OCI-LY7 (cell line): ENCODE measurements at regions not wholly inside any gene's neighbourhood (a gene's known extent, or its start where the extent isn't known, plus 50 kb on each side); places are given as distances from the start of the nearest gene placed in this dataset.

Source experiments
- EZH2phosphoT487 ChIP-seq: fragments of 200-600 bp; sonication (generic); IDR thresholded peaks from 2 replicates; pipeline ENCODE4 v1.6.1; 2018; ENCODE audit warnings: low read depth, borderline replicate concordance, mild to moderate bottlenecking, mixed run types, antibody characterized with exemption, low read length, moderate library complexity, mixed read lengths
- TF ChIP-seq, protein P1 (sequence below): fragments of 200-600 bp; sonication (generic); conservative IDR thresholded peaks from 2 replicates; pipeline ENCODE4 v1.5.1; 2014; ENCODE audit warnings: mild to moderate bottlenecking, antibody characterized with exemption, low read length, moderate library complexity, mixed read lengths

DNA sequence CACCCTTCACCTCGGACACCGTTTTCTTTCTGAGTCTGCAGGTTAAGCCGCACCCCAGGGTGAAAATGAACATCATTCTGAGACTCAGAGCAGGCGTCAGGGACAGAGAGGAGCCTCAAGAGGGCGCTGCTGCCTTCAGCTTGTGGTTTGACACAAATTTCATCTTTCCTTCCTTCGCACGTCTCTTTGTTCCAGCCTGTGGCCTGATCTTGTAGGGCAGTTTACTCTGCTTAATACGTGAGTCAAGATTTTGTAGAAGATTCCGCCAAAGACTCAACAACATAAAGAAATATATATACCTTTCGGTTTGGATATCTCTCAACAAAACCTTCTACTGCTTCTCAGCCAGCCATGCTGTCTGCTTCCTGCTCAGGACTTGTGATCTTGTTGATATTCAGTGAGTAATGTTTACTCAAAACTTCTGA lies 329.3 kb upstream of the OR4E1 start:
- TF ChIP-seq, protein P1, sequence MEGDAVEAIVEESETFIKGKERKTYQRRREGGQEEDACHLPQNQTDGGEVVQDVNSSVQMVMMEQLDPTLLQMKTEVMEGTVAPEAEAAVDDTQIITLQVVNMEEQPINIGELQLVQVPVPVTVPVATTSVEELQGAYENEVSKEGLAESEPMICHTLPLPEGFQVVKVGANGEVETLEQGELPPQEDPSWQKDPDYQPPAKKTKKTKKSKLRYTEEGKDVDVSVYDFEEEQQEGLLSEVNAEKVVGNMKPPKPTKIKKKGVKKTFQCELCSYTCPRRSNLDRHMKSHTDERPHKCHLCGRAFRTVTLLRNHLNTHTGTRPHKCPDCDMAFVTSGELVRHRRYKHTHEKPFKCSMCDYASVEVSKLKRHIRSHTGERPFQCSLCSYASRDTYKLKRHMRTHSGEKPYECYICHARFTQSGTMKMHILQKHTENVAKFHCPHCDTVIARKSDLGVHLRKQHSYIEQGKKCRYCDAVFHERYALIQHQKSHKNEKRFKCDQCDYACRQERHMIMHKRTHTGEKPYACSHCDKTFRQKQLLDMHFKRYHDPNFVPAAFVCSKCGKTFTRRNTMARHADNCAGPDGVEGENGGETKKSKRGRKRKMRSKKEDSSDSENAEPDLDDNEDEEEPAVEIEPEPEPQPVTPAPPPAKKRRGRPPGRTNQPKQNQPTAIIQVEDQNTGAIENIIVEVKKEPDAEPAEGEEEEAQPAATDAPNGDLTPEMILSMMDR = peak; percentile 78
- TF ChIP-seq EZH2phosphoT487 = no peak
